Breast epithelium (tissue), 4 donors: ENCODE measurements at regions not wholly inside any gene's neighbourhood (a gene's known extent, or its start where the extent isn't known, plus 50 kb on each side); places are given as distances from the start of the nearest gene placed in this dataset.
"Not testable (repeated sequence)": the region's sequence is repeated elsewhere in the genome, so short reads cannot be mapped to it uniquely, and the experiment has no call there.

Experiments
- DNase-seq, 2 donors: peaks; one replicate each; pipeline ENCODE4 v3.0.0-alpha.2; 2019; ENCODE audit warnings: low spot score in 2 of 2
- H3K27ac ChIP-seq, 2 donors: fragments of 200-600 bp; sonication (generic) in 1 of 2; one replicate each; pipeline ENCODE4 v1.5.1; 2016 to 2019; ENCODE audit warnings: mild to moderate bottlenecking in 1 of 2
- H3K27me3 ChIP-seq, 2 donors: fragments of 200-600 bp; sonication (generic) in 1 of 2; one replicate each; pipeline versions ENCODE4 v1.5.1 to v1.6.0; 2017 to 2019; ENCODE audit warnings: control low read depth in 1 of 2, mild to moderate bottlenecking in 1 of 2
- H3K36me3 ChIP-seq: fragments of 200-600 bp; one replicate; pipeline ENCODE4 v1.5.1; 2019
- H3K4me1 ChIP-seq, 2 donors: fragments of 200-600 bp; sonication (generic); one replicate each; pipeline ENCODE4 v1.5.1; 2016 to 2019; ENCODE audit warnings: control low read depth in 1 of 2
- H3K4me3 ChIP-seq, 3 donors: fragments of 200-600 bp; sonication (generic); 1 replicate in 2 of 3; 2 replicates in 1 of 3; pipeline ENCODE4 v1.5.1; 2016 to 2019; ENCODE audit warnings: mild to moderate bottlenecking in 3 of 3, moderate library complexity in 2 of 3
- H3K9me3 ChIP-seq, 2 donors: fragments of 200-600 bp; sonication (generic) in 1 of 2; one replicate each; pipeline ENCODE4 v1.5.1; 2016 to 2019; ENCODE audit warnings: control low read depth in 1 of 2
- POLR2A ChIP-seq: fragments of 450-650 bp; IDR thresholded peaks from one replicate; pipeline ENCODE4 v1.6.1; 2016; ENCODE audit warnings: antibody characterized with exemption, mild to moderate bottlenecking, moderate library complexity
- POLR2AphosphoS5 ChIP-seq, 3 donors: sonication (generic); formaldehyde crosslinking; IDR thresholded peaks; one replicate each; pipeline ENCODE4 v1.6.1; 2017; ENCODE audit warnings: antibody characterized with exemption in 3 of 3
- intact Hi-C: fragments of 100-400 bp; cut with DNase I; formaldehyde crosslinking; loops from one replicate; pipeline ENCODE4 v1.15.1; 2023; ENCODE audit warnings: low total_unique reads
- TF ChIP-seq, protein P1 (sequence below), 3 donors: fragments of 450-650 bp; IDR thresholded peaks; one replicate each; pipeline ENCODE4 v1.5.1; 2016 to 2017; ENCODE audit warnings: antibody characterized with exemption in 3 of 3, mild to moderate bottlenecking in 3 of 3, moderate library complexity in 3 of 3

DNA sequence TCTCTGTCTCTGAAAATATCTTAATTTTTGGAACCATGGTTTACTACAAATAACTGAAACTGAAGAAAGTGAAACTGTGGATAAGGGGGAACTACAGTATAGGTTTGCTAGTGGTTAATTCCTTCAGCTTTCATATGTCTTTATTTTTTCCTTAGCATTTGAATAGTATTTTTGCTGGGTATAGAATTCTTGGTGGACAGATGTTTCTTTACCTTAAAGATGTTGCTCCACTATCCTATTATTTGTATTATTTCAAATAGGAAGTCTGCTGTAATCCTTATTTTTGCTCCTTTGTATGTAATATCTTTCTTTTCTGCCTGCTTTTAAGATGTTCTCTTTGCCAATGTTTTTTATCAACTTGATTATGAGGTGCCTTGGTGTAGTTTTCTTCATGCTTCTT, 152.9 kb upstream of the ISL1 start:
- Histone ChIP-seq H3K9me3 (peaks cover 5 to 18% of the 10 kb centered on the region in 2 donors), H3K4me3 (no peak overlapping the region)
- intact Hi-C loops: no loop called here

DNA sequence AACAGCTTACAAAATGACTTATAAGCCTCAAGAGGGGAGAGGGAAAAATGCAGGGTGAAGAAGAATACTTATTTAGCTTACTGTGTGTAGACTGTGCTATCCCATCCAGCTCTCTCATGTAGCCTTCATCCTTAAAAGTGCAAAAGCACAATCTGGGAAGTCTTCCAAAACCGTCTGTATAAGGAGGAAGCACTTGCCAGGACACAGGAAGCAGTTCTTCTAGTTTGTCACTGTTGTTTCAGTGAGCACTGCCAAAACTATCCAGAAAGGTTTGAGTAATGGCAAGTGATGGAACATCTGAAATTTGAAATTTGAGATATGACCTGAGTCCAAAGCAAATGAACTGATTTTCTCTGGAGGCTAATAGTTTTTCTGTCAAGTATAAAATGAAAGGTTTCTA, 140.8 kb upstream of the ISL1 start:
- Histone ChIP-seq H3K27ac (no peak overlapping the region), H3K4me1 (no peaks in the 10 kb centered on the region), H3K27me3 (no peaks in the 10 kb centered on the region), H3K4me3 (no peak overlapping the region), H3K9me3 (no peaks in the 10 kb centered on the region), H3K36me3 (no peaks in the 10 kb centered on the region)
- TF ChIP-seq POLR2AphosphoS5 (IDR thresholded peaks at IDR 0.05) (no peak), POLR2A (no peak)
- TF ChIP-seq, protein P1, sequence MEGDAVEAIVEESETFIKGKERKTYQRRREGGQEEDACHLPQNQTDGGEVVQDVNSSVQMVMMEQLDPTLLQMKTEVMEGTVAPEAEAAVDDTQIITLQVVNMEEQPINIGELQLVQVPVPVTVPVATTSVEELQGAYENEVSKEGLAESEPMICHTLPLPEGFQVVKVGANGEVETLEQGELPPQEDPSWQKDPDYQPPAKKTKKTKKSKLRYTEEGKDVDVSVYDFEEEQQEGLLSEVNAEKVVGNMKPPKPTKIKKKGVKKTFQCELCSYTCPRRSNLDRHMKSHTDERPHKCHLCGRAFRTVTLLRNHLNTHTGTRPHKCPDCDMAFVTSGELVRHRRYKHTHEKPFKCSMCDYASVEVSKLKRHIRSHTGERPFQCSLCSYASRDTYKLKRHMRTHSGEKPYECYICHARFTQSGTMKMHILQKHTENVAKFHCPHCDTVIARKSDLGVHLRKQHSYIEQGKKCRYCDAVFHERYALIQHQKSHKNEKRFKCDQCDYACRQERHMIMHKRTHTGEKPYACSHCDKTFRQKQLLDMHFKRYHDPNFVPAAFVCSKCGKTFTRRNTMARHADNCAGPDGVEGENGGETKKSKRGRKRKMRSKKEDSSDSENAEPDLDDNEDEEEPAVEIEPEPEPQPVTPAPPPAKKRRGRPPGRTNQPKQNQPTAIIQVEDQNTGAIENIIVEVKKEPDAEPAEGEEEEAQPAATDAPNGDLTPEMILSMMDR (IDR thresholded peaks at IDR 0.05): no peak
- DNase-seq: no peak
- intact Hi-C loops: no loop called here

More for the DNA sequence above, 152.9 kb upstream of the ISL1 start:
- no peaks in the 10 kb centered on the region for H3K36me3 ChIP-seq
- no peaks in the 10 kb centered on the region for H3K27me3 ChIP-seq
- H3K4me1 ChIP-seq: no peaks in the 10 kb centered on the region
- no peak for DNase-seq
- TF ChIP-seq POLR2A (no peak), POLR2AphosphoS5 (IDR thresholded peaks at IDR 0.05) (no peak)
- TF ChIP-seq, protein P1 (IDR thresholded peaks at IDR 0.05): no peak
- H3K27ac ChIP-seq: no peak overlapping the region

- DNase-seq, intact Hi-C loops, H3K36me3 ChIP-seq, H3K4me3 ChIP-seq, H3K27ac ChIP-seq, H3K9me3 ChIP-seq, H3K4me1 ChIP-seq, H3K27me3 ChIP-seq: not testable (repeated sequence)
Observed at GRCh38 chr5:51250957-51251356, 132.3 kb upstream of the ISL1 start.

DNA sequence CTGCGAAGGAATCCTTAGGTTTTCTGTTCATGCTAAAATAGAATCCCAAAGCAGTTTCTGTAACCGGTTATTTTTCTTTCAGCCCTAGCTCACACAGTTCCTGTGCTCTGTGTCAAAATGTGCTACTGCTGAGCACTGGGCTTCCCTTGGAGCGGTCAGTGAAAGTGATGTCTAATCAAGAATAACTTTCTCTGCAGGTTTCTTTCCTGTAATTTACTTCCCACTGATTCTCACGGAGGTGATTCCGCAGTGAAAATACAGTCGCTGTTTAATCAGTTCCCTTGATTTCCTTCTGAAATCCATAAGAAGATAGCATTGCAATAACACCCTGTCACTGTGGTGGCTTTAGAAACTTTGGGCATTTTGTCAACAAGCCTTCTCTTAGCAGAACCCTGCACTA, 112.0 kb upstream of the ISL1 start:
- intact Hi-C loops: loop anchor here (10.0 kb wide), 1 partner anchor 76 kb away; no protein-coding TSS in a partner anchor
- TF ChIP-seq, protein P1 (IDR thresholded peaks at IDR 0.05): no peak
- TF ChIP-seq POLR2AphosphoS5 (IDR thresholded peaks at IDR 0.05) (no peak), POLR2A (no peak)
- Histone ChIP-seq H3K4me1 (no peaks in the 10 kb centered on the region), H3K36me3 (no peaks in the 10 kb centered on the region), H3K27ac (no peak overlapping the region), H3K9me3 (no peaks in the 10 kb centered on the region), H3K4me3 (no peak overlapping the region), H3K27me3 (no peaks in the 10 kb centered on the region)
- DNase-seq: no peak

DNA sequence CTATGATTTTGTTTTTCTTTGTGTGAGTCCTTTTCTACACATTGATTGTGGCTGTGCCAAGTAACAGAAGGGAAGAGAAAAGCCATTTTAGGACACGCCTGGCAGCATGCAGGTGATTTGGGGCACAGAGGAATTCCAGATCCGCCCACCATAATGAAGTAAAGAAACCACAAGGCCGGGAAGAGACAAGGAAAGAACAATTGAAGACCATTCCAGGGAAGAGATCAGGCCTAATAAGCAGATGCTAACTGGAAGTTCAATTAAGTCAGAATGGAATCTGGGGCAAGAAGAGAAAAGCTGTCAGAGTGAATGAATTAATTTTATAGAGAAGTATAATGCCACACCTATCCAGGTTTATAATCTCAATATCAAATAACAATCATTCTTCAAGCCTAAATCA, 110.2 kb upstream of the ISL1 start:
- no peaks in the 10 kb centered on the region for H3K4me1 ChIP-seq
- DNase-seq: no peak
- H3K27me3 ChIP-seq: no peaks in the 10 kb centered on the region
- no peak overlapping the region for H3K4me3 ChIP-seq
- no peaks in the 10 kb centered on the region for H3K9me3 ChIP-seq
- TF ChIP-seq POLR2A (no peak), POLR2AphosphoS5 (IDR thresholded peaks at IDR 0.05) (no peak)
- TF ChIP-seq, protein P1 (IDR thresholded peaks at IDR 0.05): no peak
- no peak overlapping the region for H3K27ac ChIP-seq
- intact Hi-C loops: loop anchor here (10.0 kb wide), 1 partner anchor 78 kb away; no protein-coding TSS in a partner anchor
- H3K36me3 ChIP-seq: no peaks in the 10 kb centered on the region

GRCh38 chr5:51273871-51274270, 109.4 kb upstream of the ISL1 start:
- Histone ChIP-seq H3K9me3 (no peaks in the 10 kb centered on the region), H3K4me1 (no peaks in the 10 kb centered on the region), H3K4me3 (no peak overlapping the region), H3K27me3 (no peaks in the 10 kb centered on the region), H3K36me3 (no peaks in the 10 kb centered on the region), H3K27ac (no peak overlapping the region)
- no peak for DNase-seq
- intact Hi-C loops: loop anchor here (10.0 kb wide), 1 partner anchor 79 kb away; no protein-coding TSS in a partner anchor
- TF ChIP-seq POLR2A: no peak
- TF ChIP-seq, protein P1 (IDR thresholded peaks at IDR 0.05): no peak
- no peak for TF ChIP-seq POLR2AphosphoS5 (IDR thresholded peaks at IDR 0.05)
